ENCODE measurements at regions not wholly inside any gene's neighbourhood (a gene's known extent, or its start where the extent isn't known, plus 50 kb on each side); places are given as distances from the start of the nearest gene placed in this dataset.
"Not testable (repeated sequence)": the region's sequence is repeated elsewhere in the genome, so short reads cannot be mapped to it uniquely, and the experiment has no call there.

DNA sequence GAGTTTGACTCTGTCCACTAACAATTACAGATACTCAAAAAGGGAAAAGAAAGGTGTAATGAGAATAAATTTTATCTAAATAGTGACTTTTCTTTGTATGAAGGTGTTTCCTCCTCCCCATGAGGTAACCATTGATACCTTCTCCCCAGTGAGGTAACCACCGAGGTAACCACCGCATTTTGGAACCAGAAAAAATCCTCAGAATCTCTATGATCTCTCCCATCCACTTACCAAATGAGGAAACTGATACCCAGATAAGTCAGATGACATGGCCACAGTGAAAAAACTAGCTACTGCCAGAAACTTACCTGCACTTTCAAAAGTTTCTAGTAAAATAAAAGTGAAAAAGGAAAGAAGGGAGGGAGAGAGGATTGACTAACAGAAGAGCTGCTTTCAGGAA, 124.0 kb upstream of the FNDC3A start:
- DNase-seq, result no peak

DNA sequence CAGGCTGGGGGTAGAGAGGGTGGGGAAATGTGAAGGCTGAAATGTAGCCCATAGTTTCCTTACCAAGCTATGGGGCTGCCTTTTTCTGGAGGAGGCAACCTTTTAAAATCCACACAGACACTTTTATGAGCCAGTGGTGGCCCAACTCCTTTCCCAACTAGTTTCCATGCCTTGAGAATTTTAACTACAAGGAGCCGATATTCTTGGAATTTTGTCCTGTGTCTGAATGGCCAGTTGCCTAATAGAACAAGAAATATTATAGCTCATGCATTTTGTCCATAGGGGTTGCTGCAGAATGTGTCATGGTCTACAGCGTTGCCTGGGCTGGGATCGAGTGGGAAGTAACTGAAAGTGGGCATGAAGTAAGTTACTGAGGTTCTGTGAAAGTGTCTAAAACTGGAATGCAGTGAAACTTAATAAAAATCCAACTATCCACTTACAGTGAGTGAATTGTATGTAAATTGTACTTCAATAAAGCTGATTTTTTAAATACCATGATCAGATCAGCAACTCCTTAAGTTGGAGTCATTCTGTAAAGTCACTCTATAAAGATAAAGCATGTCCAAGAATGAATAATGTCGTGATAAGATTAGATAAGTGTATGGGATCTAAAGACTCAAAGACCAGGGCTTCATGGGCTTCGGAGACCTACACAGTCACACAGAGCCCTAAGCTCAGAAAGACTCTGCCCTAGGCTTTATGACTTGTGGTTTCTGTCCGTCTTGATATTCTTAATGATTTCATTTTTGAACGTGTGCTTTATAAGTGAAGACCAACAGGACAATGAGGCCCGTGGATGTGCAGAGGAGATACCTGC, 122.6 kb upstream of the FNDC3A start:
- no peak for DNase-seq

DNA sequence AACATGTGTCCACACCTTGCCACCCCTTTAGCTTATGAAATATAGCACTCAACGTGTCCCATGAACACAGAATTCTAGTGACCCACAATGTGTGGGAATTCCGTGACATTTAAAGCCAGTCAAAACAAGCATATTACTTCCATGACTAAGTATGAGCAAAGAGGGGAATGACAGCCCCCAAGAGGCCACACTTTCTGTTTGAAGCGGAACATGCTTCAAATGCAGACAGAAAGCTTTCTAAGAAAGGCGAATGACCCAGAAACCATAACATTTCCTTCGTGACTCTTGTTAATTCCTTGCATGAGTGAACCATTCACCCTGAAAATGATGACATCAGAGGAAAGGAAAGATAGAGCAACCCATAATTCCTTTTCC, 122.0 kb upstream of the FNDC3A start:
- no peak for DNase-seq

DNA sequence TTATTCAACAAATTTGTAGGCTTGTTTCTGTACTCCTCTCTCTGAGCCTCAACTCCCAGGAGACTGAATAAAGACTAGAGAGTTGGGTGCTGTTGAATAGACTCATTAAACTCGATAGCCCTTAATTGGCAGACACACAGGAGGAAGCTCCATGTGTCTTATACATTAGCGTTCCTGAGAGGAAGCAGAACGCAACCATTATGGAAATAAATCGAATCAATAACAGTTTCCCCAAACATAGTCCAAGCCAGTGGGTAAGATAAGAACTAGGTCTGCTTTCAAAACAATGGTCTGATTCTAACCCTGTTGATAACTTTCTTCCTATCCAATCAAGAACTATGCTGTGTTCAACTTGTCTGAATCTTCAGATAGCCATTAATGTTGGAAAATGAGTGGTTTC, 118.1 kb upstream of the FNDC3A start:
- no peak for DNase-seq

DNA sequence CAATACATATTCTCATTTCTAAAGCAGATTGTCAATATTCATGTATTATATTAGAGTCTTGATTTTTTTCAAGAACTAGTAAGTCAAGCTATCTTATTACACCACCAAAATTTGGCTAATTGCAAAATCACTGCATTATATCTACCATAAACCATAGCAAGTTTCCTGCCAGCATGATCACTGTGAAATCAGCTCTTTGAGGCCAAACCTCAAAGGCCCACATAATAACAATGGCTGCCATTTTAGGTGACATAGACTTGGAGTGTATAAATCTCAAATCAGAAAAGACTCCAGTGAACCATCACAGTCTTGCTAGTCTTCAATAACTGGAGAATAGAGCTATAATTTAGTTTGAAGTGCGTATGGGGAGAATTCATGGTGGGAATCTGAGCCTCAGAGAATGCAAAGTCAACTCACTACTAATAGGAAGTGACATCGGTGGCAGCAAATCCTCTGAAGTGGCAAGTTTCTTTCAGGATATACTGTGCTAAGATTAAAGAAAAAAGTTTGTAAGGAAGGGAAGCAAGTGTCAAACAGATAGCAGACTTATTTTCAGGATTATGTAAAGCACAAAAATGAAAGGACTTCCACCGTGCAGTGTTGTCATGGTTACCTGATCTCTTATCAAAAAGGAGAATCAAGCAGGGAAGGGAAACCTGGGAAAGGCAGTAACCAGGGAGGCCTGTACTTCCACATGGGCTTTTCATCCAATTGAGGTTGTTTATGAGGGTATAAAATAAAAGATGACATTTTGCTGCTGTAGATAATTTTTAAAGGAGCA, 117.4 kb upstream of the FNDC3A start:
- DNase-seq, result no peak

DNA sequence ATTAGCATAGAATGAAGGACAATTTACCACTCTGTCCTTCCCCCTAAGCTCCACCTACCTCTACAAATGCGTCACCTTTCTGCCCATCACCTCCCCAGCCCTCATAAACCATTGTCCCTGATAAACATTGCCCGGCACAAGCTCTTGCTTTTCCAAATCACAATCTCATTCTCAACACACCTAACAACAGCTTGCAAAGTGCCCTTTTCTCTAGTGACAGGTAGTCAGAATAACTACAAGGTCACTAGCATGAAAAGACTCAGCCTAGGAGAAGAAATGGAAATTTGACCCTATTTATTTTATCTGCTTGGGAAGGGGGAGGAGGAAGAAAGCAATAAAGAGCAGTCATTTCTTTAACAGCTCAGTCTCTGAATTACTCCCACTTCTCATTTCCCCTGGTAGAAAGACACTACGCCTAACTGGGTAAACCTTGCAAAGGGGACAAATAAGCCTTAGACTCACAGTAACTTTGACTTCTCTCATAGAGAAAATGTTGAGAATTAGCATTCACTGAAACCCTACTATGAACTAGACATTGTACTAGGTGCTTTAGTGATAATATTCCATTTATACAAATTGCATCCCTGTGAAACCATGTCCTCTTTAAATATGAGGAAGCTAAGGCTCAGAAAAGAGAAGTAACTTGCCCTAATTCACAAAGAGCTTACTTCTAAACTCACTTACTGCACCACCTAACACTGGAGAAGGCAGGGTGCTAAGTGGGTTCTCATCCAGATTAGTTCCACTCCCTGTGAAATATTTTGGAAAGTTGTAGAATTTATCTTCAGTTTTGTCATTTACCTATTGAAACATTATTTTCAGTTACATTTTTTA, 116.2 kb upstream of the FNDC3A start:
- DNase-seq, result no peak

DNA sequence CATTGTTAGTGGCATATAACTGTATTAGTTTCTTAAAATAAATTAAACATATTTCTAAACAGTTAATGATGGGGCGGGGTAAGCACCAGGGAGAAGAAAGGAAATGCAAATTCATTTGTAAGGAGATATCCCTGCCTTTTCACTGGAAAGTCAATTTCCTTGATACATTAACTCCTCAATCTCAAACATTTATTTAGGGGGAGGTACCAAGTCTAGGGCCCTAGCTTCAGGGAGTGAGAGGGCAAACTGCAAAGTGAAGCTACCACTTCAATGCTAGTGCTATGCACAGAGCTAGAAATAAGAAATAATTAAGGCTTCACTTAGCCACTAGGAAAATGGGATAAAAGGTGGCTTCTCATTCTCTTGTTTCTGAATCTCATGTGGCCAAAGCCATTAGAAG, 115.3 kb upstream of the FNDC3A start:
- DNase-seq, result no peak

DNA sequence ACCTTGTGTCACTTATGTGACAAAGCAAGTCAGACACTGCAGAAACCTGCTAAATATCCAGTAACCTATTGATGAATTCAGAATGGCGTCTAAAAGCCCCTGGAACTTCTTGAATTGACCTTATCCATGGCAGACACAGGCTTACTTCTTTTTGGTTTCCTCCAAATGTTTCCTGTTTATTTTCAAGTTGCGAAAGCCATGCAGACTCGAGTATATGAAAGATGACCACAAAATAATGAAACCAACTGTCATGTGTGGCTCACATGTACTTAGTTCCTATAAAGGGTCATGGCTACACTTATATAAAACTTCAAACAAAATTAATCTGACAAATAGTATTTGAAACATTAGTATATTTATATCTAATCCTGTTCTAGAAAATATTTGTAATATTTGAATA, 113.1 kb upstream of the FNDC3A start:
- no peak for DNase-seq

DNA sequence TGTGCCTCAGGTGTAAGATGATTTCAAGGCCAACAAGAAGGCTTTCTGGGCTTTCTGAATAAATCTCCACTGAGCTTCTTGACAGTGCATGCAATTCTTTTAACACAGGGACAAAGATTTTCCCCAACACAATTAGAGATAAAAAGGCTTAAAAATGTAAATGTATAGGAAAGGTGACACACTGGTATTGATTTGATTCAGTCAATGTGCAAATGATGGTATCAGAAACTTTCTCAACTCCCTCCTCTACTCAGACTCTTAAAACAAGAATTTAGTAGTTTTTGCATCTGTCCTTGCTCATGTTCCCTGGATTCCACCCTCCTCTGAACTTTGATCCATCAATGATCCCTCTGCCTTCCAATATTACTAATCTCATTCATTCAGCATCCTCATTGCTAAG, 111.6 kb upstream of the FNDC3A start:
- DNase-seq, result no peak

DNA sequence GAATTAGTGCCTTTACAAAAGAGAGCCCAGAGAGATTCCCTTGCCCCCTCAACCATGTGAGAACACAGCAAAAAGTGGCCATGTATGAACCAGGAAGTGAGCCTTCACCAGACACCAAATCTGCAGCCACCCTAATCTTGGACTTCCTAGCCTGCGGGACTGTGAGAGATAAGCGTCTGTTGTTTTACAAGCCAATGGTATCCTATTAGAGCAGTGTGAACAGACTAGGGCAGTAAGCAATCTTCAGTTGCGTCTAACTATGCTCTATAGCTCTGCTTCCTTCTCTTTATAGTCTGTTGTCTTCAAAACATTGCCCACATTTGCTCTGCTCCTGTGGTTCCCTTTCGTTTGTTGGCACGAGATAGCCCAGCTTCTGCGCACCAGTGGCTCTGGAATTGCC, 109.5 kb upstream of the FNDC3A start:
- no peak for DNase-seq

DNA sequence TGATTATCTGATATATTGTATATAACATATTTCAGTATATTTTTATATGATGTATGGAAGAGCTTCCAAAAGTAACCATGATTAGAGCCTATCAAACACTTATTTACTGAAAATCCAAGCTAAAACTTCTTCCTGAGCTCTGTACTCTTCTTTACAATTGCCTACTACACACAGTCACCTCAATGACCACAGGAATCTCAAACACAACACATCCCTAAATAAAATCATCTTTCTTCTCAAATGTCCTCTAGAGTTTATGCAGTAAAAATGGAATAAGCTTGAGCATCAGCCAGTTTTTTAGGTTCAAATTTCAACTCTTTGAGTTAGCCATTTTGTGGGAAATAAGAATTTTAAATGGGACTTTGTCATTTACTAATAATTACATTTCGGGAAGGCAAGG, 102.6 kb upstream of the FNDC3A start:
- DNase-seq, result no peak

DNA sequence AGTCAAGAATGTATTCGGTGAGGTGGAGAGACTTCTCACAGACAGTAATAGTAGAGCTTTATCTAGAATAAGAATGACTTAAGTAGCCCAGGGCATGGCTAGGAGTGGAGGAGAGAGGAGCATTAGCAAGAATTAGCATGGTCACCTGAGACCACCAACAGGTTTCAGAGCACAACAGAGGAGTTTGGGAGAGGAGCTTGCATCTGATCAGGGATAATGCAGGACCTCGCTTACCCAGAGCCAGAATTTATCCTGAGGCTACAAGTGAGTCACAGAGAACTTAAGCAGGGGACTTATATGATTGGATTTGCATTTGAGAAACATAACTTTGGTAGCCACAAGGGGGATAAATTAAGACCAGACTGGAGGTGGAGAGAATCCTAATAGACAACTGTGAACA, 102.1 kb upstream of the FNDC3A start:
- no peak for DNase-seq

DNA sequence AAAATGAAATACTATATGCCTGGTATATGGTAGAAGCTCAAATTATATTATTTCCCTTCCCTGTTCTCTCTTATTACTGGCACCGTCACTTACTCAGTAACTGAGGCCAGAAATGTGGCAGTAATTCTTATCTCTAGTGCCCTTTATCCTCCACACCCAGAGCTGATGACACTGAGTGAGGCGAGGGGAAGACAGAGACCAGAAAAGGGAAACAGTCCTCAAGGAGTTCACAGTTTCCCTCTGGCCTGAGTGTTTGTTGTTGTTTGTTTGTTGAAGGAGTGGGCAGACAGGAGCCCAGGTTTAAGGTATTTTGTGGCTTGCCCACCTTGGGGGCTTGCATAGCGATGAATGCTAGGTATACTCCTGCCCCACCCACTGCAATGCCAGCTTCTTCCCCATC, 101.5 kb upstream of the FNDC3A start:
- DNase-seq, result no peak

DNA sequence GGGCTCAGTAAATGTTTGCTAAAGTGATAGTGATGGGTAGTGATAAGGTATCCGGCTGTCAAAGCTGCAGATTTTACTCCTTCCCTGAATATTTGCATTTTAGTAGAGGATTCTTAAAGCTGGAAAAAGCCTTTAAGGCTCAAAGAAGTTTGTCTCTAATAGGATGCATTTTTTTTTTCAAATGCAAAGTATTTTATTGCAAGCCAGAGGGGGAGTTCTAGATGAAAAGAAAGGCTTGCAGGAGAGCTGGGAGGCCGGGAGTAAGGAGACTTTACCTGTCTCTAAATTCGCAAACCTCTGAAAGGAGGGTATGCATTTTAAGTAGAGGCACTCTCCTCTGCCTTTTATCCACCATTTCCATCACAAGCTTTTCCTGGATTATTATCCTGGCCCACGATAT, 100.7 kb upstream of the FNDC3A start:
- DNase-seq, result no peak

DNA sequence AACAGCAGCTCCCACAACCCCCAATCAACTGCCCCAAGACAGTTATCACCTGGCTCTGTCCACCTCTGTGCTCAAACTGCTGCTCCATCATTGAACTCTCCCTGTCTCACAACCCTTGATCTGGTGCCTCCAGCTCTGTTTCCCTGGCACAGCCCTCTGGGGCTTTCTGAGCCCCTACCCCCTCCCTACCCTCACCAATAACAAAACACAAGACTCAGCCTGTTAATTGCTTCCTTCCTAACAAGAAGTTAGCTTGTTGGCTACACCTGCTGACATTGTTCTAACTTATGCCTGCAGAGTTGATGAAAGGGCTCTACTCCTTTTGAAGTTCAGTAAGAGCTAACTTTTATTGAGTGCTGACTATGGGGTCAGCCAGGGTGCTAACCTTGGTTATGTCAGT, 99.4 kb upstream of the FNDC3A start:
- DNase-seq, result no peak

DNA sequence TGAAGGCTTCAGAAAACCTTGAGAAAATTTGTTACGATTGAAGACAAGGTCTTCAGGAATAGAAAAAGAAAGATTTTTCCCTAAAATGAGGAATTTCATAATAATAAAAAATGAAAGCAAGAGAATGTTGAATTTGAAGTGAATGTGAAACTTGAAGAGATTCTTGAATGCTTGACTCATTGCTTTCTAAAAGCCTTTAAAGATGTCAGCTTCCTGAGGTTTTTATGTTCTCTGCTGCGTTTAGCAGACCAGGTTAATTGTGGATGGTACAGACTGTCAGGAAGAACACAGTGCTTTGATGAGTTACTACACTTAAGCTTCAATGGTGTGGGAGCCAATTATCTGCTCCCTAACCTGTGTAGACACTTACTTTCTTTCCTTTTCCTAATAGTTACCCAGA, 96.3 kb upstream of the FNDC3A start:
- DNase-seq, result no peak

DNA sequence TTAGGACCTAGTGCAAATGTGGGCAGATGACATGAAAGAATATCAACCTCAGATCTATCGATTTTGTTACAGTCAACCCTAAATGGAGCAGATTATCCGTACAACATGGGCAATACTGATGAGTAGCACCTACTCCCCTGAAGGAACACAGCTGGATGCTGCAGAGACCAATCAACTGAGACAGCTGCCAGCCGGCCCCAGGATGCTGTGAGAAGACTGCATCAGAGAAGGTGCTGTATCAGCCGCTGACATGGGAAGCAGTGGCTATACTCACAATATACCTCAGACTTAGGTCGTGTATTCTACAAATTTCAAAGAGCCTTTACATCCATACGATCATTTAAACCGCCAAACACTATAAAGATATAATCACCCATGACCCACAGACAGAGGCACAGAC, 95.9 kb upstream of the FNDC3A start:
- no peak for DNase-seq

DNA sequence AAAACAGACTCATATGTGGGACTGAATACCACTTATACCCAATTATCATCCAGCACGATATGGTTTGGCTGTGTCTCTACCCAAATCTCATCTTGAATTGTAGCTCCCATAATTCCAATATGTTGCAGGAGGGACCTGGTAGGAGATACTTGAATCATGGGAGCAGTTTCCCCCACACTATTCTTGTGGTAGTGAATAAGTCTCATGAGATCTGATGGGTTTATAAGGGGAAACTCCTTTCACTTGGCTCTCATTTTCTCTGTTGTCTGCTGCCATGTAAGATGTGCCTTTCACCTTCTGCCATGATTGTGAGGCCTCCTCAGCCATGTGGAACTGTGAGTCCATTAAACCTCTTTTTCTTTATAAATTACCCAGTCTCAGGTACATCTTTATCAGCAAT, 91.9 kb upstream of the FNDC3A start:
- not testable (repeated sequence) for DNase-seq

DNA sequence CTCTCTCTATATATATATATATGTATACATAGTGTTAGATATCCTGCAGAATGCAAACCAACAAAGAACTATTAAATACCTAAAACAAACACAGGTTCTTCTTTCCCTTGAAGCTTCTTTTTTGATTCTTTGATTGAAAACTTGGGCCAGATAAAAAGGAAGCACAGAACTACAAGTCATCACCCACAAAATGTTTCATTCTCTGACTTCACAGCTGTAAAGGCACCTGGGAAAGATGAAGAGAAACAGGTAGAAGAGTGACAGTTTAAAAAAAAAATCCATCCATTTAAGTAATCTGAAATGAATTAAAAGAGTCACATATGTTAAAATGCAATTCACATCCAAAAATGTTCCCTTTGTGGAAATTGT, 90.7 kb upstream of the FNDC3A start:
- DNase-seq, result no peak

DNA sequence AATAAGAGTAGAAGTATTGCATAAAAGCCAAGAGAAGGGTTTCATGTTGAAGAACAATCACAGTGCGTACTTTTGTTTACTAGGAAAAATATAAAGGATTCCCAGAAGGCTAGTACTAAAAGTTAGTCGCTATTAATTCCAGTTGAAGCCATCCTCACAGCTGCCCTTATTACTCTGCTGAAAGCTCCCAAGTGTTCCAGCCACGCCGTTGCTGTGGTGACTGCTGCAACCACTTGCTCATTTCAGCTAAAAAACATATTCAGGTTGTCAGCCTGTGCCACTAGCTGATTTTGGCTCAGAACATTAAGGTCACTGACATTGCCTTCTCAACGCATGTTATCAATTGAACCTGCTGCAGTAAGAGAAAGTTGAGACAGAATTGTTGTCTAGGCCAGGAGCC, 87.1 kb upstream of the FNDC3A start:
- DNase-seq, result no peak

DNA sequence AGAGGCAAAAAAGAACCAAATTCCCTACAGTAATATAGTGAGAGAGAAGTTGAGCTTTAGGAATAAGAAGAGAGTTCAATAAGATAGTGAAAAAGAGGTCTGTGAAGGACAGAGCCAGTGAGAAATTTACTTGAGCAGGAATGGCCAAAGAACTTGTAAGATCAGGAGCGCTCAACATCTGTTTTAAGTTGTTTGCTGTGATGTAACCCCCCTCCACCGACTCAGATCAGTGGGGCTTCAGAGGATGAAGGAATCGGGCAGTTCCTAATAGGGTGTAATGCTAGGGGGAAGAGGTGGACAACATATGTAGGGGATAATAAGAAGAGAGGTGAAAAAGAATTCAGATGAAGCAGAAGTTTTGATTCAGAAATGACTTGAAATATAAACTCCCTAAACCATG, 85.3 kb upstream of the FNDC3A start:
- no peak for DNase-seq

DNA sequence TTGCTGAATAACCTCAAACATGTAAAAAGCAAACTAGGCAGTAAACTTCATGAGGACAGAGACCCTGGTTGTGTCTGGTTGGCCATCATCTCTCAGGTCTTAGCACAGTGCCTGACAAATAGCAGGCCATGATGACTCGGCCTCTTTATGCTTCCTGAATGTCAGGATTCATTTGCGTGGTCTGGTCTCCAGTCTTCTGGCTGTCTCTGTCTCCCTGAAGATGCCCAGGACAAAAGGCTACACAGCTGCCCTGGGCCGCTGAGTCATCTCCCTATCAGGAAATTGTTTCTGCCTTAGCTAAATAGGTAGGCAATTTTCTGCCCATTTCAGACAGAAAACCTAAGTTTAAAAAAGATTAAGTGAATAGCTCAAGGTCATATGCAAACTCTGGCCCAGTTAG, 84.1 kb upstream of the FNDC3A start:
- no peak for DNase-seq

DNA sequence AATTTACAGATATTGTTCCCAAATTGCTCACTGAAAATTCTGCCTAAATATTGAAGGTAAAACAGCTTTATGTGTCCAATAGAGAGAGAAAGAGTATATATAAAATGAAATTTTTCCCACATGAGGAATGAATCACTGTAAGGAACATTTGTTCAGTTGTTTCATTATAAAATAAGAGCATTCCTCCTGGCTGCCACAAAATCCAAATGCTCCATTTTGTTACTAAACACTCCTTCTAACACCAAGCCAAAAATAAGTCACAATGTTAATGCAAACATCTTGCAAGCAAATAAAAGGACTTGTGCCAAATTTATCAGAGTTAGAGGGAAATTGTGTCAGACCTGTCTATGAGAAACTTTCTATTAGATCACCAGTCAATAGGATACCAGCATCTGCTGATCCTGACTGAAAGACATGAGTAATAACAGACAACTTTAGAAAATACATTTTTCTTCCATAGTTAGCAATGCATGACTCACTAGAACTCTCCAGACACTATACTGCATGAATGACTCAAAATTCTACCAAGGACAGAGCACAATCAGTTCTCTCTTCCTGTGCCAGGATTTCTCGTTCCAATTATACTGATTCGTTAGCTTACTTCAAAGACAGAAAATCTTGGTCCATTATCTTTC, 83.5 kb upstream of the FNDC3A start:
- DNase-seq, result no peak
